ENCODE measurements at regions not wholly inside any gene's neighbourhood (a gene's known extent, or its start where the extent isn't known, plus 50 kb on each side); places are given as distances from the start of the nearest gene placed in this dataset.

DNA sequence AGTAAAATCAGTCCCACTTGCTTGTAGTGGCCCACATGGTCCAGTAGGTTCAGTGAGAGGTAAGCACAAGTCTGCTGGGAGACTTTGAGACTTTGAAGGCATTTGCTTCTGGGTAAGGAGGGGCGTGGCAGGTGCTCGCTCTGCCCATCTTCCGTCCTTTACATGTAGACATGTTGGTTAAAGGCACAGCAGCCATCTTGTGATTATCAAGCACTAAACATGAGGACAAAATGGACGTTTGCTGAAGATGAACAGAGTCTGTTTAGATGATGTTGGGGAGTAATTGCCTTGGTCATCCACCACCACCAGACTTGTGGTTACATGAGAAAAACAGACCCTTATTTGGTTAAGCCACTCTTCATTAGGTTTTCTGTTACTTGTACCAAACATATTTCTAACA is 252.8 kb upstream of the PARD3B start:
- no peak for TF ChIP-seq POLR2A (IDR thresholded peaks at IDR 0.05)
- TF ChIP-seq, protein P1, sequence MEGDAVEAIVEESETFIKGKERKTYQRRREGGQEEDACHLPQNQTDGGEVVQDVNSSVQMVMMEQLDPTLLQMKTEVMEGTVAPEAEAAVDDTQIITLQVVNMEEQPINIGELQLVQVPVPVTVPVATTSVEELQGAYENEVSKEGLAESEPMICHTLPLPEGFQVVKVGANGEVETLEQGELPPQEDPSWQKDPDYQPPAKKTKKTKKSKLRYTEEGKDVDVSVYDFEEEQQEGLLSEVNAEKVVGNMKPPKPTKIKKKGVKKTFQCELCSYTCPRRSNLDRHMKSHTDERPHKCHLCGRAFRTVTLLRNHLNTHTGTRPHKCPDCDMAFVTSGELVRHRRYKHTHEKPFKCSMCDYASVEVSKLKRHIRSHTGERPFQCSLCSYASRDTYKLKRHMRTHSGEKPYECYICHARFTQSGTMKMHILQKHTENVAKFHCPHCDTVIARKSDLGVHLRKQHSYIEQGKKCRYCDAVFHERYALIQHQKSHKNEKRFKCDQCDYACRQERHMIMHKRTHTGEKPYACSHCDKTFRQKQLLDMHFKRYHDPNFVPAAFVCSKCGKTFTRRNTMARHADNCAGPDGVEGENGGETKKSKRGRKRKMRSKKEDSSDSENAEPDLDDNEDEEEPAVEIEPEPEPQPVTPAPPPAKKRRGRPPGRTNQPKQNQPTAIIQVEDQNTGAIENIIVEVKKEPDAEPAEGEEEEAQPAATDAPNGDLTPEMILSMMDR (IDR thresholded peaks at IDR 0.05), result no peak
